AG10803 (cell line): ENCODE measurements at regions not wholly inside any gene's neighbourhood (a gene's known extent, or its start where the extent isn't known, plus 50 kb on each side); places are given as distances from the start of the nearest gene placed in this dataset.

Experiments
- DNase-seq: peaks from one replicate; pipeline ENCODE4 v3.0.0; 2010; ENCODE audit warnings: low read depth
- H3K4me3 ChIP-seq: 2 replicates; pipeline ENCODE4 v1.5.1; 2011; ENCODE audit warnings: mild to moderate bottlenecking, low read length, control low read depth
- CTCF ChIP-seq: conservative IDR thresholded peaks from 2 replicates; pipeline ENCODE4 v1.5.1; 2011; ENCODE audit warnings: mild to moderate bottlenecking, low read length, control low read depth, inconsistent platforms

DNA sequence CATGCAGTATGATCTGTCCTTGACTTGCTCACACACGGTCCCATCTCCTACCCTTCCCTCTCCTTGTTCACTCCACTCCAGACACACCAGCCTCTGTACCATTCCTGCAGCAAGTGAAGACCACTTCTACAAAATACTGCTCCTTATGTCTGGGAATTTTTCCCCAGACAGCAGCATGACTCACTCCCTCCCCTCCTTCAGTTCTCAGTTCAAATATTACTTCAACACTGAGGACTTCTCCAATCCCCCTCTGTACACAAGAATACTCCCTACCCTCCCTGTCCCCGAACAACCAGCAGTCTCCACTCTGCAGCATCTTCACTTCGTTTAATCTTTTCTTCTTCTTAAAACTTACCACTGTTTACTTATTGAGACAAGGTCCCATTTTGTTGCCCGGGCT lies 474.0 kb downstream of the GPAM start:
- H3K4me3 ChIP-seq = no peak overlapping the region
- no peak for TF ChIP-seq CTCF
- no peak for DNase-seq

- no peak overlapping the region for H3K4me3 ChIP-seq
- no peak for TF ChIP-seq CTCF
- no peak for DNase-seq
These were observed 467.5 kb downstream of the GPAM start for GRCh38 chr10:111716032-111716431.

DNA sequence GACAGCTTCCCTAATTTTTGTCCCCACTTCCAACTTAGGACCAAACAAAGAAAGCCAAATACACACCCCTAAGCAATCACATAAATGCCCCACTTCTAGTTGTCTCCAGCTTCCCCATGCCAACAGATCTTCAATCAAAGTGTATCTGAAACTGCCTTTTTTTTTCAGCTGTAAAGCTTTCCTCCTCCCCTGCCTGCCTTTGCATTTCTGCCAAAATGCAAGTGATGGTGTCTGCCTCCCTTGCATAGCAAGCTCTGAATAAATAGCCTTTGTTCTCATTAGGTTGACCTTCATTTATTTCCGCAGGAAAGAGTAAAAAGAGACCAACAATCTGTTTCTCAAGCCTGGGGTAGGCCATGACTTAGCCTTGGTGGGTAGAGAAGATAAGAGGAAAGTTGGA lies 459.4 kb downstream of the GPAM start:
- H3K4me3 ChIP-seq = no peak overlapping the region
- no peak for DNase-seq
- TF ChIP-seq CTCF = no peak

GRCh38 chr10:111725050-111725449 lies 458.5 kb downstream of the GPAM start:
- no peak overlapping the region for H3K4me3 ChIP-seq
- no peak for TF ChIP-seq CTCF
- no peak for DNase-seq

DNA sequence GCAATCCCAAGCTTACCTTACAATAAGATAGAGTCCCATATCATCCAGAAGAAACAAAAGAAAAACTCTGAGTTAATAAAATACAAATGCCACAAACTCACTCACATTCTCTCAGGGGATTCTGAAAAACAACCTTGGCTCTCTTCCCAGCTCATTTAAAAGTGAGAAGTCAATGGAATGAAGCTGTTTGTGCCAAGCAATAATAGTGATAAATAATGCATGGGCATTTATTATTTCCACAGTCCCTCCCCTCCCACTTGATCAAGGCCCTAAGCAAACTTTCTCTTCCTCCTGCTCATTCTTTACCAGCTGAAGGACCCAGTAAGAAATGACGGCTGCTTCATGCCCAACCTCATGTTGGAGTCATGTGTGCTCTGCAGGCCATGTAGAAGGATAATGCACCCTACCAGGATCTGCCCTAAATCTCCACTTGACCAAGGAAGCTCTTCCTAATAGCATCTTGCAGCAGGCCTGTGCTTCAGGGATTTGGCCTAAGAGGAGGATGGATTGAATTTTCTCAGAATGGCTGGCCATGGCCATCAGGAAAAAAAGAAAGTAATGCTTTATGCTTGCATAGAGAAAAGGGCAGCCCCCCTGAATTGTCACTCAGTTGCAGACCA lies 451.3 kb downstream of the GPAM start:
- no peak for TF ChIP-seq CTCF
- no peak overlapping the region for H3K4me3 ChIP-seq
- DNase-seq = no peak

DNA sequence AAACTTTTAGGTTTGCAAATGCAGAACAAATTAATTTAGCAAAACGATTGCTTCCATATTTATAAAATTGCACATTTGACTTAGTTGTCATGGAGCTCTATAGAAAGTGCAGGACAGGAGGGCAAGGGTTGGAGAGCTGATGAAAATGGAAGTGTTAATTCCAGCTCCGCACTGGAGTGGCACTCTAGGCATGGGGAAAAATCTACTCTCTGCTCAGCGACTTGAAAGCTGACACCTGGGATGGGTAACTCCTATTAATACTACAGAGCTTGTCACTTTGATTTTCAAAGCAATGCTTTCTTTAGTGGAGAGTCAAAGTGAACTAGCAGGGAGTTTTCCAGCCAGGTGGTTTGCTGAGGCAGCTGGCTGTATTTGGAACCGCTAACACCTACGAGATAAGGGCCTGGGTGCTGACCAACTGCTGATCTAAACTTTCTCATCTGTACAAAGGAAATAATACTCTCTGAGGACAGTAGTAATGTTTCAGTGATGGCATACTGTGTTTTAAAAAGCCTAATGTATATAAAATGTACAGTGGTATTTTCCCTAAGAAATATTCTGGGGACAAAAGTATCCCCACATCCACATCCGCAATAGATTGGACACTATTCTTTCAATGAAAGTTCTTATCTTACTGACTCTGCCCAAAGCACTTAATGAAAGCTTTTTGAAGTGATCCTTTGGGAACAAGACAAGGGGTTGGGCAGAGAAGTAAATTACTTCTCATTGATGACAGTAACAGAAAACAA lies 444.3 kb downstream of the GPAM start:
- TF ChIP-seq CTCF = no peak
- no peak for DNase-seq
- no peak overlapping the region for H3K4me3 ChIP-seq

GRCh38 chr10:111739874-111740139 lies 443.8 kb downstream of the GPAM start:
- TF ChIP-seq CTCF = no peak
- DNase-seq = no peak
- H3K4me3 ChIP-seq = no peak overlapping the region
